ENCODE measurements at regions not wholly inside any gene's neighbourhood (a gene's known extent, or its start where the extent isn't known, plus 50 kb on each side); places are given as distances from the start of the nearest gene placed in this dataset.

DNA sequence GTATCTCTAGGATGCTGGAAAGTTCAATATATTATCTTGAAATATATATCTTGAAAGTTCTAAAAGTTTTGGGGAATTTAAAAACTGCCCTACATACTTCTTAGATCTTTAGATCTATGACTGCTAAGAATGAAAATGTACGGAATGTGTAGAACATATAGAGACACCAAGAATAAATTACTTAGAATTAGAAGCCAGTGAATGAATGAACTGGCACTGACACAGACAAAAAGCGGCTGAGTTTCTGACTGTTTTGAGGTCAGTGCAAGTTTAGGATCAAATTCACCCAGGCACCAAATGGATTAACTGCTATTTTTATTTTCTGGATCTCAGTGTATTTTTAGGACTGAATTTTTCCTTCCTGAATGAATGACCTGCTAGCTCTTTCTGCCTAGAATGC, 411.2 kb downstream of the KCTD12 start:
- Mint-ChIP-seq H3K4me1 (ENCODE audit: low read depth) (peaks cover 5% of the 10 kb centered on the region), H3K27me3 (no peaks in the 10 kb centered on the region), H3K4me3 (ENCODE audit: low read depth) (no peak overlapping the region), H3K9me3 (ENCODE audit: low read depth) (peaks cover 3% of the 10 kb centered on the region), H3K36me3 (ENCODE audit: insufficient read depth) (no peaks in the 10 kb centered on the region), H3K27ac (no peak overlapping the region)
- TF ChIP-seq, protein P1, sequence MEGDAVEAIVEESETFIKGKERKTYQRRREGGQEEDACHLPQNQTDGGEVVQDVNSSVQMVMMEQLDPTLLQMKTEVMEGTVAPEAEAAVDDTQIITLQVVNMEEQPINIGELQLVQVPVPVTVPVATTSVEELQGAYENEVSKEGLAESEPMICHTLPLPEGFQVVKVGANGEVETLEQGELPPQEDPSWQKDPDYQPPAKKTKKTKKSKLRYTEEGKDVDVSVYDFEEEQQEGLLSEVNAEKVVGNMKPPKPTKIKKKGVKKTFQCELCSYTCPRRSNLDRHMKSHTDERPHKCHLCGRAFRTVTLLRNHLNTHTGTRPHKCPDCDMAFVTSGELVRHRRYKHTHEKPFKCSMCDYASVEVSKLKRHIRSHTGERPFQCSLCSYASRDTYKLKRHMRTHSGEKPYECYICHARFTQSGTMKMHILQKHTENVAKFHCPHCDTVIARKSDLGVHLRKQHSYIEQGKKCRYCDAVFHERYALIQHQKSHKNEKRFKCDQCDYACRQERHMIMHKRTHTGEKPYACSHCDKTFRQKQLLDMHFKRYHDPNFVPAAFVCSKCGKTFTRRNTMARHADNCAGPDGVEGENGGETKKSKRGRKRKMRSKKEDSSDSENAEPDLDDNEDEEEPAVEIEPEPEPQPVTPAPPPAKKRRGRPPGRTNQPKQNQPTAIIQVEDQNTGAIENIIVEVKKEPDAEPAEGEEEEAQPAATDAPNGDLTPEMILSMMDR (IDR thresholded peaks at IDR 0.05; ENCODE audit: unreplicated experiment) = no peak
- DNase-seq (ENCODE audit: low spot score, unreplicated experiment) = no peak

DNA sequence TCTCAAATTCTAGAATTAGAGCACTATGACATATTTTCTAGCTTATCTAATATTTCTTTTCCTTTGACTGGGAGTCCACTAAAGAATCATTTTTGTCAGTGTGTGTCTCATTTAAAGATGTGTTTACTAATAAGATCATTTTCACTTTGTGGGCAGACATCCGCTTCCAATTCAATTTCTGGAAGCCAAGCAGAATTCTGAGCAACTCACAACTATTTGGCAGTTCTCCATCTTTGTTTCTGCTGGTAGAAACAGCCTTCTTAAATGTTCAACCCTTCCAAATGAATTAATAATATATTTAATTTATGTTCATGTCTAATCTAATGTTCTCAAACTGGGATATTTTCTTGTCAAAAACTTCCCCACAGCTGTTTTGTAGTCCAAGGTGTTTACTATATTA, 411.8 kb downstream of the KCTD12 start:
- no peaks in the 10 kb centered on the region for H3K36me3 Mint-ChIP-seq (ENCODE audit: insufficient read depth)
- no peak overlapping the region for H3K4me3 Mint-ChIP-seq (ENCODE audit: low read depth)
- H3K4me1 Mint-ChIP-seq (ENCODE audit: low read depth) = peaks cover 5% of the 10 kb centered on the region
- no peaks in the 10 kb centered on the region for H3K27me3 Mint-ChIP-seq
- H3K27ac Mint-ChIP-seq = no peak overlapping the region
- DNase-seq (ENCODE audit: low spot score, unreplicated experiment) = no peak
- peaks cover 3% of the 10 kb centered on the region for H3K9me3 Mint-ChIP-seq (ENCODE audit: low read depth)
- TF ChIP-seq, protein P1 (IDR thresholded peaks at IDR 0.05; ENCODE audit: unreplicated experiment) = no peak

DNA sequence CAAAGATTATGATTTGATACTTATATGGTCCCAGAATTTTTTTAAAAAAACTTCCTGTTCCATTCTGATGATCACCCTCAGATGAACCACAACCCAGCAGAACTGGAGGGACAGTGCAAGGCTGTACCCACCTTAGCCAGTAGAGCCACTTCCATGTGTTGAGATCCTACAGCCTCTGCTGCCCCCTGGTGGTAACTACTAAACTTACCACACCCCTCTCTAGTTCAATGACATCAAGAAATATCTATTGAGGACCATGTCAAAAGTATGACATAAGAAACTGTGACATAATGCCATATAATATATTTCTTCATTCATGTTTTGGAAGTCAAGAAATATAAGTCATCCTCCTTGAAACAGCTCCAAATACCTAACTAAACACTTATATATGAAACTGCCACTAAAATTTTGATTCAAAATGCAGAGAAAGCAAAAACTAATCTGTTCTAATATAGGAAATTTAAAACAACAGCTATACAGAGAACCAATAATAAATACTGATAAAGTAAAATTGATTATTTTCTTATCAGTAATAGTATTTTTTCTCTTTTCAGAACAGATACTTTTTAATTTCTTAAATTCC, 412.6 kb downstream of the KCTD12 start:
- Mint-ChIP-seq H3K4me1 (ENCODE audit: low read depth) (peaks cover 5% of the 10 kb centered on the region), H3K4me3 (ENCODE audit: low read depth) (no peak overlapping the region), H3K27ac (no peak overlapping the region), H3K27me3 (no peaks in the 10 kb centered on the region), H3K9me3 (ENCODE audit: low read depth) (no peaks in the 10 kb centered on the region), H3K36me3 (ENCODE audit: insufficient read depth) (no peaks in the 10 kb centered on the region)
- peak; percentile 63 for DNase-seq (ENCODE audit: low spot score, unreplicated experiment)
- TF ChIP-seq, protein P1 (IDR thresholded peaks at IDR 0.05; ENCODE audit: unreplicated experiment) = peak; percentile 95

DNA sequence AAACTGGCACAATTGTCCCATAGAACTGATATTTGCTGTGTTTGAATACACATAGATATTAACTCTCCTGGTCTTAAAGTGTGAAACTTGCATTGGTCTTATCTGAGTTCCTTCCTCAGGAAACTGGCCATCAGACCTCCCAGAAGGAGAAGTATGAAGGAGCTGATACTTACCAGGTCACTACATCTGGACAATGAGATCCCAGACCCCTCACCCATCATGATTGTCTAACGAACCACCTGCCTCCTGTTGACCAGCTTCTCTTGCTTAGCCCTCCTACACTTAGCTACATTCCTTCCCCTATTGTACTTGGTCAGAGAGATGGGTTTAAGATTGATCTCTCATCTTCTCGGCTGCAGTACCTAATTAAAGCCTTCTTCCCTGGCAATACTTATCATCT, 413.3 kb downstream of the KCTD12 start:
- H3K4me1 Mint-ChIP-seq (ENCODE audit: low read depth) = peaks cover 5% of the 10 kb centered on the region
- no peak overlapping the region for H3K4me3 Mint-ChIP-seq (ENCODE audit: low read depth)
- TF ChIP-seq, protein P1 (IDR thresholded peaks at IDR 0.05; ENCODE audit: unreplicated experiment) = no peak
- no peaks in the 10 kb centered on the region for H3K36me3 Mint-ChIP-seq (ENCODE audit: insufficient read depth)
- H3K27me3 Mint-ChIP-seq = no peaks in the 10 kb centered on the region
- H3K9me3 Mint-ChIP-seq (ENCODE audit: low read depth) = no peaks in the 10 kb centered on the region
- no peak for DNase-seq (ENCODE audit: low spot score, unreplicated experiment)
- H3K27ac Mint-ChIP-seq = no peak overlapping the region

DNA sequence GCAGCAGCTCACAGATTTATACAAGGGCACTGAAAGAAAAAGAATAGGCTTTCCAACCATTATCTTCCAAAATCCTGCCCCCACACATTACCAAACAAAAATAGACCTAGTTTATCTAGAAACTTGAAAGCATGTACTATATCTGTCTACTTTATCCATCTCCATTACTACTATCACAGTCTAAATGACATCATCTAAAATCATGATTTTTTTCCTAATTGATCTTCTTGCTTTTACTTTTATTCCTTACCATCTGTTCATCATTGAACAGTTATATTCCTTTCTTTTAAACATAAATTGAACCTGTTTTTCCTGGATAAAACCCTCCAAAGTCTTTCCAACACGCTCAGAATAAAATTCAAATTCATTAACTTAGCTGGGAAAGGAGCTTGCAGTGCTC, 414.7 kb downstream of the KCTD12 start:
- Mint-ChIP-seq H3K9me3 (ENCODE audit: low read depth) (no peaks in the 10 kb centered on the region), H3K36me3 (ENCODE audit: insufficient read depth) (no peaks in the 10 kb centered on the region), H3K4me3 (ENCODE audit: low read depth) (no peak overlapping the region), H3K27me3 (no peaks in the 10 kb centered on the region), H3K27ac (no peak overlapping the region), H3K4me1 (ENCODE audit: low read depth) (peaks cover 5% of the 10 kb centered on the region)
- no peak for DNase-seq (ENCODE audit: low spot score, unreplicated experiment)
- TF ChIP-seq, protein P1 (IDR thresholded peaks at IDR 0.05; ENCODE audit: unreplicated experiment) = no peak
